HCT116 (cell line): ENCODE measurements at regions not wholly inside any gene's neighbourhood (a gene's known extent, or its start where the extent isn't known, plus 50 kb on each side); places are given as distances from the start of the nearest gene placed in this dataset.
"Not testable (repeated sequence)": the region's sequence is repeated elsewhere in the genome, so short reads cannot be mapped to it uniquely, and the experiment has no call there.

Source experiments
- ATF3 ChIP-seq: IDR thresholded peaks from 2 replicates; pipeline ENCODE4 v1.6.1; 2012
- CTCF ChIP-seq, 3 experiments: fragments of 200-600 bp in 1 of 3; sonication (generic) in 1 of 3; IDR thresholded peaks in 2 of 3; conservative IDR thresholded peaks in 1 of 3; 2 replicates each; pipeline ENCODE4 v1.5.1; 2012 to 2017; ENCODE audit warnings: low read depth in 2 of 3, low read length in 2 of 3, antibody characterized with exemption in 1 of 3, borderline replicate concordance in 1 of 3, control low read depth in 1 of 3, mild to moderate bottlenecking in 1 of 3, mixed read lengths in 1 of 3, mixed run types in 1 of 3, moderate library complexity in 1 of 3; ENCODE audit not compliant: insufficient read depth in 1 of 3
- EGR1 ChIP-seq: IDR thresholded peaks from 2 replicates; pipeline ENCODE4 v1.6.1; 2012; ENCODE audit warnings: low read depth
- EZH2 ChIP-seq: fragments of 200-600 bp; sonication (generic); IDR thresholded peaks from 2 replicates; pipeline ENCODE4 v1.6.1; 2017; ENCODE audit warnings: antibody characterized with exemption, mixed run types
- POLR2A ChIP-seq: IDR thresholded peaks from 2 replicates; pipeline ENCODE4 v1.7.0; 2011; ENCODE audit warnings: borderline replicate concordance; ENCODE audit not compliant: insufficient read depth, insufficient read length; ENCODE audit errors: extremely low read depth
- POLR2AphosphoS5 ChIP-seq: IDR thresholded peaks from 2 replicates; pipeline ENCODE4 v1.6.1; 2011; ENCODE audit warnings: mild to moderate bottlenecking, low read depth, low read length, moderate library complexity
- YY1 ChIP-seq: IDR thresholded peaks from 2 replicates; pipeline ENCODE4 v1.6.1; 2011; ENCODE audit warnings: low read length, low read depth, moderate library complexity, mild to moderate bottlenecking; ENCODE audit not compliant: insufficient replicate concordance; ENCODE audit errors: extremely low read depth
- ZNF274 ChIP-seq: fragments of 200-500 bp; sonication (Bioruptor generic); IDR thresholded peaks from 2 replicates; pipeline ENCODE4 v1.6.1; 2014; ENCODE audit warnings: mild to moderate bottlenecking, low read depth, low read length, inconsistent platforms
- TF ChIP-seq, protein P1 (sequence below): IDR thresholded peaks from 2 replicates; pipeline ENCODE4 v1.6.1; 2012

DNA sequence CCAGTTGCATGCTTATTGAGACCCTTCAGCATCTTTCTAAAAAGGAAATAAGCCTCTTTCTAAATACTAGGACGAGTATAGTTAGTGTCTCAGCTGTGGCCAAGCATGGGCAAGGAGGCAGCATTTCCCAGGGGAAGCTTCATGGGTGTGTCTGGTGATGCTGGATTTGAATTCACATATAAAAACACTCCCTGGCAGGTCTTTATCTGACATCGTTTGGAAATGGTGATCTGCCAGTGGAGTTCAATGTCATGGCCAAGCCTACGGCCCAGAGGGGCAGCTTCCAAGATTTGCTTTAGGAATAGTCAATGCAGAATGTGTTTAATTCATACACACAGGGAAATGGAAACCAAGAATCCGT, 94.7 kb downstream of the SRGAP2 start:
- not testable (repeated sequence) for TF ChIP-seq CTCF (IDR thresholded peaks at IDR 0.05 in 2 of 3, conservative IDR thresholded peaks at IDR 0.05 in 1 of 3; ENCODE audit: borderline replicate concordance in 1 of 3, insufficient read depth in 1 of 3, low read depth in 2 of 3, low read length in 2 of 3); POLR2A; ATF3; POLR2AphosphoS5; ZNF274; EGR1; EZH2; YY1
- TF ChIP-seq, protein P1, sequence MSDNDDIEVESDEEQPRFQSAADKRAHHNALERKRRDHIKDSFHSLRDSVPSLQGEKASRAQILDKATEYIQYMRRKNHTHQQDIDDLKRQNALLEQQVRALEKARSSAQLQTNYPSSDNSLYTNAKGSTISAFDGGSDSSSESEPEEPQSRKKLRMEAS = not testable (repeated sequence)
